ENCODE measurements at regions not wholly inside any gene's neighbourhood (a gene's known extent, or its start where the extent isn't known, plus 50 kb on each side); places are given as distances from the start of the nearest gene placed in this dataset.

- DNase-seq (ENCODE audit: extremely low read depth, low read depth): peak; percentile 24
- H3K4me3 ChIP-seq (replicated peaks; ENCODE audit: low read depth, low read length): no peak overlapping the region
- TF ChIP-seq CTCF (IDR thresholded peaks at IDR 0.05; ENCODE audit: low read depth, low read length, missing control alignments): no peak
These were observed 132.5 kb upstream of the LYPLAL1 start for GRCh38 chr1:219041141-219041540.

- TF ChIP-seq CTCF (IDR thresholded peaks at IDR 0.05; ENCODE audit: low read depth, low read length, missing control alignments): no peak
- no peak overlapping the region for H3K4me3 ChIP-seq (replicated peaks; ENCODE audit: low read depth, low read length)
- no peak for DNase-seq (ENCODE audit: extremely low read depth, low read depth)
These were observed 131.9 kb upstream of the LYPLAL1 start for GRCh38 chr1:219041818-219042217.

- no peak for TF ChIP-seq CTCF (IDR thresholded peaks at IDR 0.05; ENCODE audit: low read depth, low read length, missing control alignments)
- DNase-seq (ENCODE audit: extremely low read depth, low read depth): no peak
- no peak overlapping the region for H3K4me3 ChIP-seq (replicated peaks; ENCODE audit: low read depth, low read length)
These were observed 130.9 kb upstream of the LYPLAL1 start for GRCh38 chr1:219042769-219043168.

- H3K4me3 ChIP-seq (replicated peaks; ENCODE audit: low read depth, low read length): no peak overlapping the region
- DNase-seq (ENCODE audit: extremely low read depth, low read depth): no peak
- TF ChIP-seq CTCF (IDR thresholded peaks at IDR 0.05; ENCODE audit: low read depth, low read length, missing control alignments): no peak
These were observed 128.4 kb upstream of the LYPLAL1 start for GRCh38 chr1:219045246-219045645.

- no peak for TF ChIP-seq CTCF (IDR thresholded peaks at IDR 0.05; ENCODE audit: low read depth, low read length, missing control alignments)
These were observed 124.2 kb upstream of the LYPLAL1 start for GRCh38 chr1:219049501-219049900.

GRCh38 chr1:219050086-219050821 is 123.4 kb upstream of the LYPLAL1 start:
- no peak for TF ChIP-seq CTCF (IDR thresholded peaks at IDR 0.05; ENCODE audit: low read depth, low read length, missing control alignments)
- DNase-seq (ENCODE audit: extremely low read depth, low read depth): no peak
- H3K4me3 ChIP-seq (replicated peaks; ENCODE audit: low read depth, low read length): no peak overlapping the region

More at GRCh38 chr1:219049501-219049900, 124.2 kb upstream of the LYPLAL1 start:
- no peak for DNase-seq (ENCODE audit: extremely low read depth, low read depth)
- H3K4me3 ChIP-seq (replicated peaks; ENCODE audit: low read depth, low read length): no peak overlapping the region

GRCh38 chr1:219050822-219051125 is 122.9 kb upstream of the LYPLAL1 start:
- H3K4me3 ChIP-seq (replicated peaks; ENCODE audit: low read depth, low read length): no peak overlapping the region
- no peak for TF ChIP-seq CTCF (IDR thresholded peaks at IDR 0.05; ENCODE audit: low read depth, low read length, missing control alignments)
- DNase-seq (ENCODE audit: extremely low read depth, low read depth): no peak
